Left hindlimb (tissue), 1 donor: ENCODE measurements at regions not wholly inside any gene's neighbourhood (a gene's known extent, or its start where the extent isn't known, plus 50 kb on each side); places are given as distances from the start of the nearest gene placed in this dataset.
"Not testable (repeated sequence)": the region's sequence is repeated elsewhere in the genome, so short reads cannot be mapped to it uniquely, and the experiment has no call there.

Source experiments
- DNase-seq: peaks from one replicate; pipeline ENCODE4 v3.0.0-alpha.2; 2018

DNA sequence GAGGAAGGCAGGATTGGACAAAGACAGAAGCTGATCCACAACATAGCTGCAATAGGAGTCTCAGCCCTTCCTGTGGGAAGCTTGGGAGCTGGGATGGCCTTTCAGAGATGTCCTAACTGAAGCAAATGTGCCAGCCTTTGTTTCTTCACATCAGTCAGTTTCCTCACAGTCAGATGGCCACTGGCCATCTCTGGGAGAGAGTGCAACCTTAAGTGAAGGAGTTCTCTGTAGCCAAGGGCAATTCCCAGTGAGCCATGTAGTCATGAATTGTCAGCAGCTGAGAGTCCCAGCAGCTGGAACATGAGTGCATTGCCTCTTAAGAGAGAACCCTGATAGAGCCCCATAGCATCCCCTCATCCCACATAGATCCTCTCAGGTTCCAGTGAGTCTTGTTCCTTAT, 89.1 kb upstream of the LIFR start:
- DNase-seq, result no peak

DNA sequence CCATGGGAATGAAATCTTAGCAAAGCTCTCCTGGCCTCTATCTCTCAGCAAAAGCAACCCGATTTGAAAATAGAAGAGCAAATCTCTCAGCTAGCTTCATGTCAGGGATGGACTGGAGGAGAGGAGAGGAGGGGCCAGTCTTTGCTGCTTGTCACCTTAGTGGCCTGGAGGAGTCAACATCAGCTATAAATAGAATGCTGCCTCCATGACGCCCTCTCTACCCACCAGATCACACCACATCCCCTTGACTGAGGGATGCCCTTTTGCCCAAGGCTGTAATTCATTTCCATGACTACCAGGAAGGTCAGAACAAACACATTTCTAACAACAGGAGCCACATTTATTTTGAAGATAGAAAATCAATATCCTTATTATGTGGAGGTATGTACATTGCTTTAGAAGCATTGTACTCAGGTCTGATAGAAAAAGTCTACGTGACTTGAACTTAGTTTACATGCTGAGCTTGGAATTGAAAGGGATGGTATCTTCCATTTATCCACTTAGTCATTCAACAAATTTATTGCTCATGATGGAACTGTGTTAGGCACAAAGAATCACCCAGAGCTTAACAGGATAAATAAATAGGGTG, 92.4 kb upstream of the LIFR start:
- no peak for DNase-seq

DNA sequence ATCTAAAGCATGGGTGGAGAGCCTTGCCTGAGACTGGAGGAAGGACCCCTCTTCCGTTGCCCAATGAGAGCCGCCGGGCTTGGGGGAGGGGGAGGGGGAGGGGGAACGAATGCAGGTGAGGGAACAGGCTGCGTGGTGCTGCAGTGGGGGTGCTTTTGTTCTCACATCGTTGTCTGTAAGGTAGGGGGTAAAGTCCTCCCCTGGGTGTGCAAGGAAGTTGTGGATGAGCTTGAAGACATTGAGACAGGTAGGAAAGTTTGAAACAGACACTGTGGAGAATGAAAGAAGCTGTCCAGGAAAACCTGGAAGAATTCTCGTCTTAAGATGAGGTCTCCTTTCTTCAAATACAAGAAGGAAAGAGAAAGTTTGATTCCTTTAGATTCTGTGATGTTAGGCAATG, 94.1 kb upstream of the LIFR start:
- no peak for DNase-seq

DNA sequence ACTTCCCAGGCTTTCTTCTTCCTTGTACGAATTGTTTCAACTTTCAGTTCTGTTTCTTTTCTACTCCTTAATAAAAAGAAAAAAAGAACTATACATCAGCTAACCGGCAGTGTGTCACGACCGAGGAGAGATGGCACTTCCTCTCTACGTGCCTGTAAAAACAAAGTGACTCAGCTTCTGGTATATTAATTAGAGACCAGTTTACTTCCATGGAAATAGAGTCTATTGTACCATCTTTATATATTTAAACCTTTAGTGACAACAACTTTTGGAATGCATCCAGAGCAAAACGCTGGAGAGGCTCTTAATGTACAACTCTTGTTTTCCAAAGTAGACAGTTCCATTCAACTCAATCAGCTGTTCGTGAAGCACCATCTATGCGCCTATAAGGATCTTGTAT, 94.5 kb upstream of the LIFR start:
- no peak for DNase-seq

DNA sequence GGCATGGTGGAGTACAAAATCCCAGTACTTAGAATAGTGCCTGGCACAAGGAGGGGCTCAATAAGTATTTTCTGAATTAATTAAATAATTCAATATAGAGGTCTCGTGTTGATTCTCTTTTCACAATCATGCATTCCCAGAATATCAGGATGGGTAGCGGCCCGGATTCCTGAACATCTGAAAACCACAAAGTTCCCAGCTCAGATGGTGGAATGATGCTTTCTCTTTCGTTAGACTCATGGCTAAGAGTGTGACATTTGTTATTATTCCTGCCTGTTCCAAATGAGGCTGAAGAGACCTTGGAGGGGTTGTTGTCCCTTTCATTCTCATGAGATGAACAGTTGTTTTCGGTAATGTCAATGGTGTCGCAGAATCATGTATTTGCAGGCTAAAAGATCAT, 95.4 kb upstream of the LIFR start:
- DNase-seq, result no peak

DNA sequence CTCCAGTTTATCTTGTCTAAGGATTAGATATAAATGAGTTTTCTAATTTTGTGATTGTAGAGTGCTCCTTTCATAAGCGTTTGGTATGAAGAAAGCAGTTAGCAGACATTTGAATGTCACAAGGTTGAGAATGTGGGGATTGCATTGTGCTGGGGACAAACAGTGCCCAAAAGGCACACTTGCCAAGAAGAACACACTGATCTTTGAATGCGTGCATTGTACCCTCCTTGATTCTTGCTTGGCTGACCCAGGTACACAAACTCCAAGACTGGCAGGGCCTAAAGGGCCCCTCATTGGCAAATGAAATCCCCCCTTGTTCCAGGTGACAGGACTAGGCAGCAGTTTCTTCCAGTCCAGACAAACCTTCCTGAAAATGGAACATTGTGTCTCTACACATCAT, 96.9 kb upstream of the LIFR start:
- DNase-seq, result no peak

DNA sequence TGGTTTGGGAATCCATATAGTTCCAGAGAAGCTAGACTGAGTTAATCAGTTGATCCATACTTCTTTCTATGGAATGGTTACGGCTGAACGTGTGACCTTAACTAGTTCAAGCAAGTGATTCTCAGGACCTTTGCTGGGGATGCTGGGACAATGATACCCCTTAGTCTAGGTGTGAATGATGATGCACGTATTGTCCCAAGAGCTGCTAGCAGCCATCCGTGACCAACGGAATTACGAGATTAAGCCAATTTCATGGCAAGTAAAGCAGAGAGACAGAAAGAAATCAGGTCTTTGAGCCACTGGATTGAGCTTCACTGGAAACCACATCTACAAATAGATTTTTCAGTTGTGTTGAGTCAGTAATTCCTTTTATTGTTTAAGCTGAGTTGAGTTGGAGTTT, 99.2 kb upstream of the LIFR start:
- no peak for DNase-seq

DNA sequence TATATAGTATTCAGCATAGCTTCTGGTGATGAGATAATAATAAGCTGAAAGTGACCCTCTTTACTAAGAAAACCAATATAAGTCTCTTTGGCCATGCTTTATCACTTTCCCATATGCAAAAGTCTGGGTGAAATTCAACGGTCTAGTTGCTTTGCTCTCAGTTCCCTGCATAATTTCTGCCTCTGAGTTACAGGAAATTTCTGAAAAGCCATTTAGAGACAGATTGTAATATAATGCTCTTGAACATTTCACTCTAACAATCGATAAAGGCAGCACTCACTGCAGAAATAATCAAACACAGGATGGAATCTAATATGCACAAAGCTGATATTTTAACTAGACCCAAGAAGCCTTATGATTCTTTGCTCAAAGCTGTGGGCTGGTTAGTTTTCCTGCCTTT, 100.1 kb upstream of the LIFR start:
- no peak for DNase-seq

DNA sequence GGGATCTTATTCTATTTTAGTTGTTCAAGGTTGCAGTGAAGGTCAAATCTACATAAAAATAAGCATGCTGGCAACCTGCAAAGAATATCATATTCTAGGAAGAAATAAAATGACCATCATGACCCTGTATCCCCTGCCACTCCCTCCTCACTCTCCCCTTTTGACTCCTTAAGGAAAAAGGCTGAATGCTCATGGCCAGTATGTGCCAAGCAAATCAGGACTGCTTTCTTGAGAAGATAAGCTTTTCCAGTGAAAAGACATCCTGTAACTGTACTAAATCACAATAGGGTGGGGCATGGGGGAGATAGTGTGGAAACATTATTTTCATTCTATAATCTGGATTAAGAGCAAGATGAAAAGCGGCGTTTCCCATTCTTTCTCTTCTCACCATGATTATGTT, 100.6 kb upstream of the LIFR start:
- no peak for DNase-seq

DNA sequence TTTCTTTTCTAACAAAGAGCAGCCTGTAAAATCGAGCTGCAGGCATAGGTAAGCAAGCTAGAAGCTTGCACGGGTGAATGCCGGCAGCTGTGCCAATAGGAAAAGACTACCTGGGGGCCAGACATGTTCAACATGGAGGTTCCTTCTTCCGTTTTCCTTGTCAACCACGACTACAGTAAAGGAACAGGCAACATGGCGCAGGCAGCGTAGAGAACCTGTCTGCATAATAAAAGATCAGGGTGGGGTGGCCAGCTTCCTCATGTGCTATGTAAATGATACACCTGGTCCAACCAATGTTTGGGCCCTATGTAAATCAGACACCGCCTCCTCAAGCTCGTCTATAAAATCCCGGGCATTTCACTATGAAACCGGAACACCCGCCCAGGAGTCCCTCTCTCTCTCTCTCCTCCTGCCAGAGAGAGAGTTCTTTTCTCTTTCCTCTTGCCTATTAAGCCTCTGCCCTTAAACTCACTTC, 103.8 kb upstream of the LIFR start:
- DNase-seq, result no peak

DNA sequence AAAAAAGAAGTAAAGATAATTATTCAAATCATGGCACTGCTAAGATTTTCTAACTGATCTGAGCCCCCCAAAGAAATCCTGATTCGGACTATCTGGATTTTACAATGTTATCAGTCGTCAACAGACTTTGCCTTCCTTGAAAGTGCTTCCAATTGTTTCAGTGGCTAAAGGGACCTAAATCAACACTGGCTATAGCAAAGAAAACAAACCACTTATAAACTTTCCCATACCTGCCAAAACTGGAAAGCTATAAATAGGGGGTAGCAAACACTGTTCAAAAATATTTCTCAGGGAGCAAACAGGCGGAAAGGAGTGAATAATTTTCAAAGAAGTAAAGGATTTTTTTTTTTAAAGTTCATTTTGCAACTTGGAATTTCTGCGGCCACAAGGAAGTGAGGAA, 105.6 kb upstream of the LIFR start:
- DNase-seq, result no peak

DNA sequence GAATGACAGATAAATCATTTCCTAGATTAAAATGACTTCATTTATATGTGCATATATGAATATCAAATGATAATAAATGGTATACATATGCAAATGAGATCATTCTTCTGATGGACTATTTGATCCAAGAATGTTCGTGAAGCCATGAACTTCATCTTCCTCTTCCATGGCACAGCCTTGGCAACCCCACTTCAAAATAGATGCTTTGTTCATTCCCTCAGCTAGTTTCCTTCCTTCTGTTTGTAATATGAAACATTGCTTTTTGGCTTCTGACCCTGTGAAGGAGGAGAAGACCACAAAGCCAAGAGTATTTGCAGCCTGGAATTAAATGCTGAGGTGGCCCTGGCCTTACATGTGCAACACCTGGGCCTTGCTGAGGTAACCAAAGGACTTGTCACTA, 106.8 kb upstream of the LIFR start:
- DNase-seq, result no peak

DNA sequence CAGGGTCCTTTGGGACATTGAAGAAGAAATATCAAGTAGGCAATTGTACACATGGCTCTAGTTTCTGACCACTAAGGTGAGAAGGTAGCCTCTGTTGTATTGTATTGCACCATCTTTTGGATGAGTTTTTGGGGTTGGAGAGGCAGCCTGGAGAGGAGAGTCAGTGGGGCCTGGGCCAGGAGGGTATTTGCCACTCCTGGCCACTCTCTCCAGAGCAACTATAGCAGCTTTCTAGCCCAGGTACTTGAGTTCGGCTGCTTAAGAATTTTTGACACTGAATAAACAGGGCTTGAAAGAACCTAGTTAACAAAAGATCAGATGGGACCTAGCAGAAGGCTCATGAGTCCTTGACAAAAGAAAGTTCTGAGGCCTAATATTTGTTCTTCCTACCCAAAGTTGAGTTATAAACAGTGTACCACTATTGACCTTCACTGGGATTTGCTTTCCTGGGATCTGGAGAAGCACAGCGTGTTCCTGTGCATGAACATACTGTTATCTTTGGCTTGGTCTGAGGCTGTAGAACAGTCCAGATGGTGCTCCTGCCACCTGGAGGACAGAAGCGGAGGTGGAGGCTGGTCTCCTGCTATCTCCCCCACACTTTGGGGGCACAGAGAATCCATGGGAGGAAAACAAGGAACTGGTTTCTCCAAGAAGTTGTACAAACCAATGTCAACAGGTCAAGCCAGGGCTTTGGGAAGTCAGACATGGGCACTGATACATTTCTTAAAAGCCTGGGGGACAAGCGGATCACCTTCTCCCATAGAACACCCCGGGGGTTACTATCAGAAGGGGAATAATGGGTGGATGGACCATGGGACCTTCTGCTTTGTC, 110.4 kb upstream of the LIFR start:
- DNase-seq, result peak; percentile 32

DNA sequence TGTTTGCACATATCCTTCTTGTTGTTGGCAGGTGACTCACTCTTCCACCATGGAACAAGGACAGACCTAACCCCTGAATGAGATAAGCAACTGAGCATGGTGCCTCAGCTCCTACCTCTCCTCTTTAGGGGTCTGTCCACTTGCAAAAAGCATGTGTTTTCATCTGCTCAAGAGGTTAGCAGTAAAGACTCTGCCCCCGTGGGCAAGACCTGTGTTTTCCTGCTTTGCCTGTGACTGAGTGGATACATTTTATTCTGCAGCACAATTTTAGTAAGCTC, 111.0 kb upstream of the LIFR start:
- no peak for DNase-seq

DNA sequence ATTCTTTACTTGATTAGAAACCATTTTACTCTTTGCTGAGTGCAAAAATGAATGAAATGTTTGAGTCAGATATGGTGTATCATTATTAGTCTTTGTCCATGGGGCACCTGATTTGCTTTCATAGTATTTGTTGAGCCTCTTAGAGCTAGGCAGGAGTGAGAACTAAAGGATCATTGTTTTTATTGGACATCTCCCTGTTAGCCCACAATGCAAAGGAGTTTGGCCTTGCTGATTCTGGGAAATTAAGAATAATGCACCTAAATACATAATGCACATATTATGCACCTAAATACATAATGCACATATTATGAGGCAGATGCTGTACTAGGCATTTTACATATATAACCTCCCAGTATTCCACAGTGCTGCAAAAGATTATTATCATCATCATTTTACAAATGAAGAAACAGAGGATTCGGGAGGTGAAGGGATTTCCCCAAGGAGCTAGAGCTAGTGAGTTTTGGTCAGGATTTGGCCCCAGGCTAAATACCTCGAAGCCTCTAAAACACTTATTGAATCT, 113.0 kb upstream of the LIFR start:
- no peak for DNase-seq

DNA sequence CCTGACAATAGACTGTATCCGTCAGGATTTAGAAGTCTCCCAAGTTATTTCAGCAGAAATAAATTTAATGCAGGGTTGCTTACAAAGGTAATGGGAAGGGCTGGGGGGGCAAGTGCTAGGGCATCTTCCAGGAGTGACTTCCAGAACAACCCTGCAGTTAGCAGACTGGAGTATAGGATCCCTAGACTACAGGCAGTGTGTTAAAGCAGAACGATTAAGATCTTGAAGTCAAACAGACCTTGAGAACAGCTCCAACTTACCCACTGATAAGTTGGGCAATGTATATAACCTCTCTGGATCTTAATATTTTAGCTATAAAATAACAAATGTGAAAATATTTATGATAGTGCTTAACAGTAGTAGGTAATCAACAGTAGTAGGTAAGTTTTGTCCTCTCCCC, 113.6 kb upstream of the LIFR start:
- DNase-seq, result no peak

DNA sequence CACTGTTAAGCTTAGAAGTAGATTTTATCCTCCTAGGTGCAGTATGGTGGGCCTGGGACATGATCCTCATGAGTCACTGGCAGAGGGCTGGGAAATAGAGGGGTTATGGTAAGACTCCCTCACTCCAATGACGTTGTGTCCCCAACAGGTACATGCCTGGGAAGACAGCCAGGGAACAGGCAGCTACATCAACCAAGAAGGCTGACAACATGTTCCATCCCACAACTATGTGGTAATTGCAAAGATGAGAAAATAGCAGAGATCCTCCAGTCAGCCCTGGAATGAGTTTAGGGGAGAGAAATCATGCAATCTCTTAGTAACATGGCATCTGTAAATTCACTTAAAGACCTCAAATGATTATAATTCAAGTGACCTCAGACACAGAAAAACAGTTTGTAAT, 114.4 kb upstream of the LIFR start:
- peak; percentile 46 for DNase-seq

DNA sequence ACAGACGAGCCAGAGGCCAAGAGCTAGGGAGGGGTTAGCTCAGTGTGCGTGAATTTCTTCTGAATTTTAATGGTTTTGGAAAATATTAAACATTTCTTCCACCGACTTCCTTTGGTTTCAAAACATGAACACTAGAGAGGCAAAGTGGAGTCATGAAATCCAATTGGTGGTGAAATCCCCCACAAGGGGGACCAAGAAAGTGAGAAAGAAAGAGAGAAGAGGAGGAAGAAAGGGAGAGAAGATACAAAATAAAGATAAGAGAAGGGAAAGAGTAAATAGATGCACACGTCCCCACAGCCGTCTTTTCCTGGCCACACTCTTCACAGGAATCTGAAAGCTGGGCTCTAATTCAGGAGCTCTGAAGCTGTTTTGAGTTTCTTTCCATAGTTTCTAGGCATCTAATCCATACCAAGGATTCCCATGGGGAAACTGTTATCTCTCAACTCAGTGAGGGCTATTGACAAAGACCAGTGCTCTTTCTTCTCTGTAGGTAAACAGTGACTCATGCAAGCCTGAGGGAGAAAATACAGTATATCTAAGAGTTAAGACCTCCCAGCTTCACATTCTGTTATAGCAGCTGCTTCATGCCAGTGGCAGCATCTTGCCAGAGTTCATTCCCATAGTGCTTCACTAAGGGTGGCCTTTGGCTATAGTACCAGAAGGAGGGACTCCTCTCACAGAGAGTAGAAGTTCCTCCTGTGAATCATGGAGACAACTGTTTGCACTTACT, 115.8 kb upstream of the LIFR start:
- DNase-seq, result no peak

DNA sequence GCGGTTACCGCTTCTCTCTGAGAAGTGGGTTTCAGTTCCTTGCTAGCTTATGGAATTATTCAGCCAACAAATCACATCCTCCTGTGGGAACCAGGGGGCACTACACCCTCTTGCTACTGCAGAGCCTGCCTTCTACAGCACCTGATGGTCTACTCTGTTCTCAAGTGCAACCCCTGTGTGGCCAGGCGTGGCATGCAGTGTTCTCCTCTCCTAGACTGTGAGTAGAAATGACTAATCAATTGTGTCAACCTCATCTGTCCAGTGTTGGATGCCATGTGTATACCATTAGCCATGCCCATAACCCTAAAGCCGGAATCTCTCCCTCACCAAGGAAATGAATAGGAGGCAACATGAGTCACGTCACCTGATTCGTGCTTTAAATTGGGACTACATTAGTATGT, 117.2 kb upstream of the LIFR start:
- no peak for DNase-seq

DNA sequence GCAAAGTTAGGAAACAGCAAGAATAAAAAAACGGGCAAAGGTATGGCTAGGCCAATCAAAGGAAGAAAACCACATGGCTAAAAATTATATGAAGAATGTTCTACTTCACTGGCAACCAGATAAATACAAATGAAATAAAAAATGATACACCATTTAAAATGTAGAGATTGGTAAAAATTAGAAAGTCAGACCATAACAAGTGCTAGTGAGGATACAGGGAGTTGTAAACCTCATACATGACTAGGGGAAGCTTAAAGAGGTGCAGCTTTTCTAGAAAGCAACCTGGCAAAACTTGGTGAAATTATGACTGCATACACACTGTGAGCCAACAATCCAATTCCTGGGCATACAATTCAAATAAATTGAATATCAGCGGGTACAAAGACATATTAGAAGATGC, 119.0 kb upstream of the LIFR start:
- no peak for DNase-seq

DNA sequence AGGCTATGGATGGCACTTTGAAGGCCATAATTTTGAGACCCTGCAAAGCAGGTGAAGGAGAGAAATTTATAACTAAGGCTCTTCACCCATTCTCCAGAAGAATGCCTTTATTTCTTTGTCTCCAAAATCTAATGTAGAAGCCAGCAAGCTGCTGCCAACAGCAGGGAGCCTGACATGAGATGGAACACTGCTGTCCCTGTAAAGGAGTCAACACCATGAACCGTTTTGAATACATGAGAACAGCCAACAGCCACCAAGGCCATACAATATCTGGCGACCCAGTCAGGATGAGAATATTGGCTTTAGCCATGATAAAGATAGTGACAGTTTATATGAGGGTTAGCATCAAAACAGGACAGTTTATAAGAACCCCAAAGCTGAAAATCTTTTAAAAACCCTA, 121.2 kb upstream of the LIFR start:
- DNase-seq, result no peak

DNA sequence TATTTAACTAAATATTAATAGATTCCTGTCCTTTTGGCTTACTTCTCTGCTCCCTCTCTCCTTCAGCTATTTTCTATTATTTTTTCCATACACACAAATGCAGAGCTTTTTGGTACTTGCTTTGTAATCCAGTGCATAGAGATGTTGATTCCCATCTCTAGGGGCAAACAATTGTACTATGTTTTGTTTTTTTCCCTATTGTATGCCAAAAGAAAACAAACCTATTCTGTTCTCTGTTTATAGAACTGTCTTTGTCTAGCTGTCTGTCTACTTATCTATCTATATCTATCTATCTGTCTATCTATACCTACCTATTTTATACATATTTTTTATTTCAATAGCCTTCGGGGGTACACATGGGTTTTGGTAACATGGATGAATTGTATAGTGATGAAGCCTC, 121.6 kb upstream of the LIFR start:
- DNase-seq, result no peak

DNA sequence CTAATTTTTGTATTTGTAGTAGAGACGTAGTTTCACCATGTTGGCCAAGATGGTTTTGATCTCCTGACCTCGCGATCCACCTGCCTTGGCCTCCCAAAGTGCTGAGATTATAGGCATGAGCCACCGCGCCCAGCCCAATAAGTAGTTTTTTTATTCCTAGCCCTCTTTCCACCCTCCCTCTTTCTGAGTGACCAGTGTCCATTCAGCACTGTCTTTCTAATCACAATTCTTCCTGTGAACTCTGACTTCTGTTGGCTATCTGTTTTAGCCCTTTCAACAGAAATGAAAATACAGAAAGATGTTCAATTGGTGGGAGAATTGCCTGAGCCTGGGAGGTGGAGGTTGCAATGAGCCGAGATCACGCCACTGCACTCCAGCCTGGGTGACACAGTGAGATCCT, 122.3 kb upstream of the LIFR start:
- DNase-seq, result not testable (repeated sequence)
